Activated naive CD4-positive, alpha-beta T cell (primary cell): ENCODE measurements at regions not wholly inside any gene's neighbourhood (a gene's known extent, or its start where the extent isn't known, plus 50 kb on each side); places are given as distances from the start of the nearest gene placed in this dataset.

Source experiments
- DNase-seq, 4 experiments: peaks; one replicate each; lab custom pipeline; 2025; lab: John Stamatoyannopoulos, UW

DNA sequence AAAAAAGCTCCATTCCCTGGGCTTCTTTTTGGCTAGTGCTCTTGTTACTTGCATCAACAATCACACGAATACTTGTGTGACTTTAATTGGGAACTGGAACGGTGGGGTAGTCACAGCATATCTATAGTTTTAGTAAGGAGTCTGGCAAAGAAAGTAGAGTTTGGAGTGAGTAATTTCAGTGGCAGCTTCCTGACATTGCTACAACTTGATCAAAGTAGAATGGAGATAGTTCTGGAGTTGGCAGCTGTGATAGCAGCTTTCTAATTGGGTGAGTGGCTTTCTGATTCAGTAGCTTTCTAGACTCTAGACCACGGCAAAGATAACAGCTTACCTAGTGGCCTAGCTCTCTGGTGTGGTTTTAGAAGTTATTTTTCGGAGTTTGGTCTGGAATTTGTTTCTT, 475.0 kb downstream of the TUSC7 start:
- DNase-seq, result no peak

DNA sequence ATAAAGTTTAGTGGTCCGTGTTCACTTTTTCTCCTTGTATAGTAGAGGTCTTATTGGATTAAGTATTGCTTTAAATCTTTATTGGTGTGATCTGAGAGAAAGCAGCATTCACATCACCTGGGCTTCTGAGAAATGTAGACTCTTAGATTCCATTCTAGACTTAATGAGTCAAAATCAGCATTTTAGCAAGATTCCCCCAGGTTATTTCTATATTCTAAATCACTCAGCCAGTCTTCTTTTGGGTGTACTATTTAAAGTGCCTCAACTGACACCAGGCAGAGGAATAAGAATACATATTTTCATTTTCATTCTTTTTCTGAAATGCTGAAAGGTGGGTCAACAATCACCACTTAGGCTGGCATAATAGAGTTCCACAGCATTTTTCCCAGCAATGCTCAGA, 481.7 kb downstream of the TUSC7 start:
- DNase-seq, result no peak

DNA sequence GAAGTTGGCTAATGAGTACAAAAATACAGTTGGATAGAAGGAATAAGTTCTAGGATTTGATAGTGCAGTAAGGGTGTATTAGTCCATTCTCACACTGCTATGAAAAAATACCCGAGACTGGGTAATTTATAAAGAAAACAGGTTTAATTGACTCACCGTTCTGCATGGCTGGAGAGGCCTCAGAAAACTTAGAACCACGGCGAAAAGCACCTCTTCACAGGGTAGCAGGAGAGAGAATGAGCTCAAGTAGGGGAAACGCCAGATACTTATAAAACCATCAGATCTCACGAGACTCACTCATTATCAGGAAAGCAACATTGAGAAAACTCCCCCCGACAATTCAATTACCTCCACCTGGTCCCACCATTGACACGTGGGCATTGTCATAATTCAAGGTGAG, 483.3 kb downstream of the TUSC7 start:
- no peak for DNase-seq

DNA sequence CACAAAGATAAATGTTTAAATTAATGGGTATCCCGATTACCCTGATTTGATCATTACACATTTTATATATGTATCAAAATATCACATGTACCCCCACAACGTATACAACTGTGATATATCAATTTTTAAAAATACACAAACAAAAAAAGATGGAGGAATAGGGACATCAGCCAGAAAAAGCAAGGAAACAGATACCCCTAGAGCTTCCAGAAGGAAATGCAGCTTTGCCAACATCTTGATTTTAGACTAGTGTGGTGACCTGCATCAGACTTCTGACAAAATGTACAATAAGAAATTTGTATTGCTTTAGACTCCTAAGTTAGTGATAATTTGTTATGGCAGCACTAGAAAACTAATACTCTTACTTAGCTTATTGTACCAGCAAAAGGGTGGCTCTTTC, 483.8 kb downstream of the TUSC7 start:
- no peak for DNase-seq

DNA sequence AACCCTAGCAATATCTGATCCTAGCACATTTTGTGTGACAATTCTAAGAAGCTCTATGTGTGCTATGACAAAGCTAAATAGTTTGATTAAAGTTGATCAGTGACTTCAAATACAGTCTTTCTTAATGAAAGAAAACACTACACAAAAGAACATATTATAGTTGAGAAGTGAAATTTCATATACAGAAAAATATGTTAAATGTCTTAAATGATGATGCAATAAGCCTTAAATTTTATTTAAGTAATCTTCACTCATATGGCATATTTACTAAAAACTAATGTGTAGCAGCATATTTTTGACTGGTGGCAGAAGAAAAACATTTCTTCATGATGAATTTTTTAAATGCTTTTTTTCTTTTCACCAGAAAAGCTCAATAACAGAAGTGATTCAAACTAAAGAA, 485.5 kb downstream of the TUSC7 start:
- DNase-seq, result no peak

DNA sequence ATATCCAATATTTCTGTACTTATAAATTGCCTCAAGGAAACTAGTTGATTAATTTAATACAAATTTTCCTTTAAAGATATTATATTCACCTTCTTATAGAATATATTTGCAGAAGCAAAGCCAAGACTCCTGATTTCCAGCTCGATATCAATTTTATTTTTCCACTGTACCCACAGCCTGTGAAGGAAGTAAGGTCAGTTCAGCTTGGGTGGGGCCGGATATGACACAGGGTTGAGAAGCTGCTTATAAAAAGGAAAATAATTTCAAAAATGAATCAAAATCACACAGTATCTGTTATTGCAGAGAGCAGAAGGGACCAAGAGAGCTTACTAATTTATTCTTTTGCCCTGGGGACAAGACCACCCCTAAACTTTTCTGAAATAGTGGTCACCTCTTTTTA, 491.4 kb downstream of the TUSC7 start:
- no peak for DNase-seq

DNA sequence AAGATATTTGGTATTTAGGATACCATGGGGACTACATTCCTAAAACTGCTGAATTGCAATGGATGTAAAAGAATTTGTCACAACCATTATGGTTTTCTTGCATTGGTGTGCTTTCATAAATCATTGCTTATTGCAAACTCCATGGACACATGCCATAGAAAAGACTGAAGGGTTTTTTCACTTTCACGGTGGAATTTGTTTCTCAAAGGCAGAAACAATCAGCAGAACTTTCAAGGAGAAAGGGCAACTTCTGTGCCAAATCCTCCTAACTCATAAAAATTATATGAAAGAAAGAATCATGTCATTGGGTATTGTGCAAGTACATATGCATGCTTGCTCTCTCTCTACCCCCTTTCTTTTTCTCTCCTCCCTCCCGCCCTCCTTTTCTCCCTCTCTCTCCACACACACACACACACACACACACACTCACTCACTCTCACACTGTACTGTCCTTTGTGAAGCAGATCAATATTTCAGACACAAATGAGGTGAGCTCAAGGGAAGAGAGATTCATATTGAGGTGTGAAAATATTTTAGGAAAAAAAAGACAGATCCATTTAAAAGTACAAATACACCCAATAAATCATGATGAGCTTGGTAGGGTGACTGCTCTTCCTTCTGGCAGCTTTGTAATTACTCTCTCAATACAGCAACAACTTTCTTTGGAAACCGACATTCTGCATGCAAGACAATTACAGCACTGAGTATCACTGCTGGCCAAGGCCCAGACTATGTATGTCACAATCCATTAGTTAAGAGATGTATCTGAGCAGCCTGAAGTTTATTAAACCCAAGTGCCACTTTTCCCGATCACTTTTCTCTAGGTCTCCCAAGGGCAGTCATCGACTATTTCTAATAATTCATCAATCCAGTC, 492.6 kb downstream of the TUSC7 start:
- DNase-seq, result no peak

DNA sequence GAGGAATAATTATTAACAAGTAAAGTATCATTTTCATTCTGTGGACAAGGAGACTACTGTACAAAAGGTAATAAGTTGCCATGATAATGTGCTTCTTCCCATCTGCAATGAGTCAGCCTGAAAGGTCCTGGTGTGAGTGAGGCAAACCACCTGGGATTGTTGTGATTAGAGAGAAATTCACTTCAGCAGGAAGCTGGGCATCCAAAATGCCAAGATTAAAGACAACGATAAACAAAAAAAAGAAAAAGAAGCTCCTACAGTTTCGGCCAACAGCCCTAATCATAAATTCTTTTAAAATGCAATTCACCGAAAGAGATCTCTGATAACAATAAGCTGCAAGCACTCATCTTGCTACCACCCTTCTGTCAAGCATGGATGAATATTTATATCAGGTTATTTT, 507.8 kb downstream of the TUSC7 start:
- DNase-seq, result no peak

DNA sequence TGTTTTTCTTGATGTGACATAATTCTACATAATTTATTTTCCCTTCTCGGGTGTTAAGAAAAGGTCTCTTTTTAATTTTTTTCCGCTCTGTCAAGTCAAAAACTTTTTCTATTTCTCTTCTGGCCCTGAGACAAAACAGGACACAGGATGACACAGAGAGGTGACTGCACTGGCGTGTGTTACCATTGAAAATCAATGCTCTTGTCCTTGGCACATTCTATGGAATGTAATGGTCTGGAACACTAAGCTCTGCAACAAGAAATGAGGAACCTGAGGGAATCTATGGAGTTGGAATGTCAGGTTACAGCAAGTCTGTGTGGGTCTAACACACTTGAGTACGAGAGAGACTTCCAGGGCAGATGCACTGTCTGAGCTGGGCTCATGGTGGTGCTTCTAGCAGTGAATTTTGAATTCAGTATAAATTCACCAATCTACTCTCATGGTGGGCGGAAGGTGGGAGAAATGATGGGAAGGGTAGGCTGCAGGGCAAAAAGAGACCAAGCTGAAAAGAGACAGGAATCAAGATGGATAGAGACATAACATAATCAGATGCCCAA, 508.3 kb downstream of the TUSC7 start:
- no peak for DNase-seq

DNA sequence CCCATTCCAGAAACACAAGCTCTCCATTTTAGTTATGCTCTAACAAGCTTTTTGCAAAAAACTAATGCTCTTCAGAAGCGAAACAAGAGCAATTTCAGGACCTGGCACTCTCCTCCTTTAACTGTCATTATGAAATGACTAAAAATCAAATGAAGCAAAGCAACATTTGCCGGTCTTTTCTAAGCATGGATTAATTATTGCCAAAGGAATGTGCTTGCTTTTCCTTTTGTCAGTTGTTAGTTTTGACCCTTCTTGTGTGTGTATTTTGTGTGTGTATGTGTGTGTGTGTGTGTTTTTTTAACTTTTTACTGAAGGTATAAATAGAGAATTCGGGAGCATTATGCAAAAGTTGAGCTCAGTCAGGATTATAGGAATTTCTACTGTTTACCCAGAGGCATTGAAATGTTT, 509.1 kb downstream of the TUSC7 start:
- DNase-seq, result no peak

DNA sequence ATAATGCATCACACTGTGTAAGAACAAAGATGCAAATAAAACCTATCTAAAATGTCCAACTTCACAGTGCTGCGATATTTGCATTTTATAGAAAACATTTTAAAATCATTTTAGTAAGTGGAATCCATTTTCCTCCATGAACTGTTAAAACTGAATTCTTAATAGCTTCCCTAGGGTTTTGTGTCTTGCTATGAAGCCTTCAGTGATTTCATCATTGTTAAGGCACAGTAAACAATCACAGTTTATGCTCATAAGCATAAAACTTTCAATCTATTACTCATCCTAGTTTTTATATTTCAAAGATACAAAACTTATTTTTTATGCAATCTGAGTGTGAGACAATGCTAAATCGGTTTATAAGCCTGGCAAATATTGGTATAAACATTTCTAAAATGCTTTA, 509.7 kb downstream of the TUSC7 start:
- no peak for DNase-seq

DNA sequence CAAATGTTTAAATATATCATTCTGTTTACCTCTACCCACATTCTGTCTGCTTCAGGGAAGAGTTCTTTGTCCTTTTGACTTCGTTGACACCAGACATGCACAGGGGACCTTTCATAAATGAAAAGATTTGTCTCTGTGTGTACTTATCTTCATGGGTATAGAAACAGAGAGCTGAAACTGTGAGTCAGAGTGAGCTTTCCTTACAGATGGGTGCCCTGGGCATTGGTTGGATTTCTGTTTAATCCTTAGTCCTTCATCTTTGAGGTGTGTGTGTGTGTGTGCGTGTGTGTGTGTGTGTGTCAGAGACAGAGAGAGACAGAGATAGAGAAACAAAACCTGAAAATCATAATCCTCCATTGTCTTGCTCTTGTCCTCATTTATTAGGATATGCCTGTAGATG, 517.4 kb downstream of the TUSC7 start:
- DNase-seq, result no peak

DNA sequence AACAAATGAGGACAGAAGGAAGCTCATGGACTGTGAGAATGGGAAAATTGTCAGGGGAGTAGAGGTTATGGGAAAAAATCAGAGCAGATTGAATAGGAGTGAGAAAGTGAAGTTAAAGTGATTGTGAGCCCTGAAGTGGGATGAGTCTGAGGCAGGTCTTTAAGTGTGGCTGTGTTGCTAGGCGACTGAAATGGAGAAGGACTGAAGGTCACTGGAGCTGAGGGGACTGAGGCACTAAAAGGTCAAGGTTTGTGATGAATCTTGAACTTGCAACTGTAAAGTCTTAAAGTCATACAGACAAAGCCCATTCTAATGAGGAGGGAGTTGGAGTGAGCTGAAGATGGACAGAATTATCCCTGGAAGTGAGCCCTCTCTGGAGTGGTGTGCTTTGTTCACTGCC, 518.9 kb downstream of the TUSC7 start:
- no peak for DNase-seq

DNA sequence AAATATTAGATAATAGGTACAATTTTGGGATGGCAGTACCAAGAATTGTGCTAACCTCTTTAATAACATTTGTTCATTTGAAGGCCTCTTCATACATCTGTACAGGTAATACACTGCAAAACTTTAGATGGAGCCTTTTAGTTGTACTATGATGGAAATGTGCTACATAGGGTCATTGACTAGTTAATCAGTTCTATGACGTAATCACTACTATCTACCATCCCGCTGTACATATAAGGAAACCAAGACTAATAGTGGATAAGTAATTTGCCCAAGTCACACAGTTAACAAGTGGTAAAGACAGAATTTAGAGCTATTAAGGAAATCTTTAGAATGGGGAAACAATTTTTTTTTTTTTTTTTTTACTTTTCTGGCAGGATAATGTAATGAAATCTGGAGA, 521.3 kb downstream of the TUSC7 start:
- no peak for DNase-seq

DNA sequence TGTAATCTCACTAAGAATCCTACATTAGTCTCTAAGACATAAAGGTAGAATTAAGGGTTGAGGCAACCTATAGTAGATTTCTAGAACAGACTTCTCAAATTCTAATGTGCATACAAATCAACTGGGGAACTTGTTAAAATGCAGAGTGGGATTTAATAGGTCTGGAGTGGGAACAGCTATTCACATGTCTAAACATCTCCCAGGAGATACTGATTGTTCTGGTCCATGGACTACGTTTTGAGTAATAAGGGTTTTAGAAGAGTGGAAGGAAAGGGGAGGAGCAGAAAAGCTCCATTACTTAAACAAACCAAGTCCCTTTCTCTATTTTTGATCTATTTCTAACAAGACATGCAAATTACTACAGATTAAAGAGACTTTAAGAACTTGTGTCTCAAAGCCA, 524.8 kb downstream of the TUSC7 start:
- DNase-seq, result no peak

DNA sequence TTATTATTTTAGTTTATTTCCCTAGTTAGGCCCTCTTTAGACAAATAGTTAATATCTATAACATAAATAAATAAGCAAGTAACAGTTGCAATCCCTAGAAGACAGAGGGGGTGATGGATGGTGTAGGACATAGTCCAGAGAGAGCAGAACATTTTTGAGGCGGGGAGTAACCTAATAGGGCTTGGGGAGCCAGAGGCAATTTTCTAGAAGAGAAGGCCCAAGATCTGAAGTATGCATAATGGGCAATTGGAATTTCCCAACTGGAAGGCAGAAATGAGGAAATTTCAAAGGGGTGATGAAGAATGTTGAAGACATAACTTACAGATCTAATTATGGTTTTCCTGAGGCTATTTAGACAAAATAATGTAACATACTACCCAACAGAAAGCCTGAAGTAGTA, 525.7 kb downstream of the TUSC7 start:
- DNase-seq, result no peak

DNA sequence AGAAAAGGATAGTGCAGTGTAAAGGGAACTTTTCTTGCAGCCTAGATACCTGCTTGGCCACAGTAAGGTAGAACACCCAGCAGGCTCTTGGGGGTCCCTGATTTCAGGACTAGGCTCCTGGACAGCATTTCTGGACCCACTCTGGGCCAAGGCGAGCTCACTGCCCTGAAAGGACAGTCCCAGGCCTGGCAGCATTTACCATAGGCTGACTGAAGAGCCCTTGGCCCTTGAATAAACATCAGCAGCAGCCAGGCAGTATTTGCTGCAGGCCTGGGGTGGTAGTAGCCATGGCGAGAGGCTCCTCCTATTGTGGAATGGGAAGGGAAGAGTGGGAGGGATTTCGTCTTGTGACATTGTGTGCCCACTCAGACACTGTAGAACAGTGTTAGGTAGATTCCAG, 529.2 kb downstream of the TUSC7 start:
- DNase-seq, result no peak

DNA sequence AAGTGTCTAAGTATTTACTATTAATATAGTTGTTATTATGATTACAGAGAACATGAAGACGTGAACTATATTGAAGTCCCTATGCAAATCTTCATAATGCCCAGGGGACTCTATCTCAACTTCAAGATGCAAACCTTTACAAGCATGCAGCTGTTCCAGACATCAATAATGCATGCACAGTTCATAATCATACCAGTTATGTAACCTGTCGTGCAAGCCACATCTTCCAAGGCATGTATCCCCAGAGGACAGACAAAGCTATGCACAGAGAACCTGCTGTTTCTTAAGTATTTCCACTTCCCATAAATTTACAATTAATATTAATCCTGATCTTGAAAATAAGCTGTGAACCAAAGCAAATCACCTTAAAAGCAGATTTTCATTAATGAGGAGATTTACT, 534.1 kb downstream of the TUSC7 start:
- DNase-seq, result no peak

DNA sequence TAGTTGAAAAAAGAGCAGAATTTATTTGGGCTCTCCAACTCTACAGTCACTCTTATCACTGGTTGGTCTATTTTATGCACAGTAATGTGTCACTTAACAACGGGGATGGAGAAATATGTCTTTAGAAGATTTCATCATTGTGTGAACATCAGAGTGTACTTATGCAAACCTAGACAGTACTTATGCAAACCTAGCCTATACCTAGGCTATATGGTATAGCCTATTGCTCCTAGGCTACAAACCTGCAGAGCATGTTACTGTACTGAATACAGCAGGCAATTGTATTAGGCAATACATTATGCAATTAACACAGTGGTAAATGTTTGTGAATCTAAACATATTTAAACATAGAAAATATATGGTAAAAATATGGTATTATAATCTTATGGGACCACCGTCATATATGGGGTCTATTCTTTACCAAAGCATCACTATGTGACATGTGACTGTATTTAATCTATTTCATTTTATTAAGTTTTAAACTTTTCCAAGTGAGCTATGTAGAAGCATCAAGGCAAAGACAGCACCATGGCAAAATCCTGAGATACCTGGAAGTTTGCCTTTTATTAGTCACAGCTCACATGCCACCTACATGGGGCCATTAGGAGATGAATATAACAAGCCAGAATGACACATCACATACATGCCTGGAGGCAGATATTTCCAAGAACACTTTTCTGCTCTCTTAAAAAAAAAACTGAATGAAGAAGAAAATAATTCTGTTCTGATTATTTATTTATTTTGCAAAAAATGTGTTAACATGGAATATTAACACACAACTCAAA, 537.4 kb downstream of the TUSC7 start:
- DNase-seq, result no peak

DNA sequence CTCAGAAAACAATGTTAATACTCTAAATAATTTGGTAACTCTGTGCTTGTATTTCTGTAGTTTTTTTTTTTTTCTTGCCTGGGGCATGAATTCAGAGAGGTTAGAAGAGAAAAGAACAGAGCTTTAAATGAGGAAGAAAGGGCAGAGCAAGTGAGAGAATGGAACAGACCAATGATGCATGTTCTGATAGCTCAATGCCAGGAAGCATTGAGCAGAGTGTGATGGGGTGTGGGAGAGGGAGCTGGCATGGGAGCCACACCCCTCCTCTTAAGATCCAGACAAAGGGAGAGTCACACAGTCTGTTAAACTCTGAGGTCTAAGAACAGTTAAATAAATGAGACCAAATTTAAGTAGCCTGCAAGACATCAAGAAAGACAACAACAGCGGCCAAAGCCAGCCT, 538.6 kb downstream of the TUSC7 start:
- DNase-seq, result no peak

DNA sequence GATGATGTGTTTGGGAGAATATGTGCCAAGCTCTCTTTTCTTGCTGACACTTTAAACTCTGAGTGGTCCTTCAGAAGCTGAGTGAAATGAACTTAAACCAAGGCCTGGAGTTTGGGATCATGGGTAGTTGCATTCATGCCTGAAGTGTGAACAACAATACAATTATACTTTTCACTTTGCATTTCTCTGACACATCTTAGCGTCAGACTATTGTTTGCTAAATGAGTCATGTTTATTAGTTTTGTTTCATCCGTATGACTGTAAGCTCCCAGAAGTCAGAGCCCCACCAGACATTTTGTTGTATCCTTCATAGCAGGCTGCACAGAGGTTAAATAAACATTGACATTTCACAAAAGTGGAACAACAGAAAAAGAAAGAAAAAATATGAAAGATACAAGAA, 542.6 kb downstream of the TUSC7 start:
- DNase-seq, result no peak

DNA sequence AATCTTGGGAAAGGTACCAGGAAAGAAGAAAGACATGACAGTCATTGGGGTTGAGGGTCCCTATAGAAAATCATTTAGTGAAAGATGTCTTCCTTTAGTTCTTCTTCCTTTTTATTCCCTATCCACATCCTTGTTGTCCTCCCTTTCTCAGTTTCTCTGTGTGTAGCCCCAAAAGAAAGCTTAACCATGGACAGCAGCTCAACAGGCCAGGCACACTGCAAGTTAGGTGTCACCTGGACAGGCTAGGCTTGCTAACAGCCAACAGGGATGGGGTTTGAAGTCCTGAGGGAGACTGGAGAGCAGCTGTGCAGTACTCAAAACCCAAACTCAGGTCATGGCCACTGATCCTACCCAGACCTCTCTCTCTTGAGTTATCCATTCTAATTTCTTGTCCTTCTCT, 543.1 kb downstream of the TUSC7 start:
- DNase-seq, result no peak

DNA sequence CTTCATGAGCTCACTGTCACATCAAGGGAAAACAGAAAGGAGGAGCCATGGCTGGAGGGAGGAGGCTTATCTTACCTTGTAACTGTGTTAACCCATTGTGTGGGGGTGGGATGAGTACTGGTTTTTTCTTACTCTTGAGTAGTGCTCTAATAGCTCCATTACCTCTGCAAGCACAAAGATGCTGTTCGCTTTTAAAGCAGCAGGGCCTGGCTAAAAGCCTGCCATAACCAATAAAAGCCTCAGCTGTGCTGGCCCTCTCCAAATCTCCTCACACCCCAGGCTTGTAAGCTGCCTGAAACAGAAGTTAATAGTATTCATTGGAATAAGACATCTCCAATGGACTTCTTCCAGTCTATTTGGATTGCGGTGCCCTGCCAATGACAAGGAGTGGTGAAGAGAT, 544.1 kb downstream of the TUSC7 start:
- no peak for DNase-seq
